AG04450 (cell line): ENCODE measurements at regions not wholly inside any gene's neighbourhood (a gene's known extent, or its start where the extent isn't known, plus 50 kb on each side); places are given as distances from the start of the nearest gene placed in this dataset.

Experiments
- CTCF ChIA-PET: fragments of 300-600, 350-600 bp; formaldehyde crosslinking; extraction: SDS; loops from one replicate; lab custom pipeline; 2022; ENCODE audit warnings: antibody characterized with exemption, inconsistent platforms; lab: Charles Lee
- POLR2A ChIA-PET: fragments of 350-600 bp; formaldehyde crosslinking; extraction: SDS; loops from one replicate; lab custom pipeline; 2021; ENCODE audit warnings: antibody characterized with exemption, inconsistent platforms; lab: Yijun Ruan, JAX
- DNase-seq: peaks from one replicate; pipeline ENCODE4 v3.0.0-alpha.2; 2011; ENCODE audit warnings: low read depth, low spot score
- H3K27ac ChIP-seq: one replicate; pipeline ENCODE4 v1.5.1; 2012; ENCODE audit warnings: low read depth, low read length, control low read depth
- H3K27me3 ChIP-seq: one replicate; pipeline ENCODE4 v1.6.0; 2012; ENCODE audit warnings: low read length; ENCODE audit not compliant: control insufficient read depth, insufficient read depth
- H3K4me3 ChIP-seq: 2 replicates; pipeline ENCODE4 v1.5.1; 2011; ENCODE audit warnings: mild to moderate bottlenecking, low read depth, low read length, control low read depth
- H3K9me3 ChIP-seq: 2 replicates; pipeline ENCODE4 v1.5.1; 2012; ENCODE audit warnings: low read length; ENCODE audit not compliant: control insufficient read depth, insufficient read depth
- TF ChIP-seq, protein P1 (sequence below): IDR thresholded peaks from 2 replicates; pipeline ENCODE4 v1.5.1; 2011; ENCODE audit warnings: low read depth, low read length, control low read depth, inconsistent platforms

DNA sequence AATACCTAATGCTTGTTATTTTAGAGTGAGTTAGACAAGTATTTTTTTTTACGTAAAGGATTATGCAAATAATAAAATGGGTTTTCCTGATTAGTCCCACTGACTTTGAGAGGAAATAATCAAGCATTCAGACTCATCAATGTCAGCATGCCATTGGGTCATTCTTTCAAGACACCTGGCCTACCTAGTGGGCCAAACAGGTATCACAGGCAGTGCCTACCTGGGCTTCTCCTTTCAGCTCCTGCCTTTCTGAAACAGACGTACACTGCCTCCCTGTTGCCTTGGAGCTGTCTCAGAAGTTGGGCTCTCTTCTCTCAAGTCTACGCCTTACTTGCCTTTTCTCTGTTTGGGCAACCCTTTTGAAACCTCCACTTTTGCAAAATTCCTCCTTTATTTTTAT lies 545.6 kb downstream of the SNAPC1 start:
- ChIA-PET CTCF (no interaction called here), POLR2A (no interaction called here)
- no peak for DNase-seq
- H3K27ac ChIP-seq: no peak overlapping the region
- no peaks in the 10 kb centered on the region for H3K9me3 ChIP-seq
- TF ChIP-seq, protein P1, sequence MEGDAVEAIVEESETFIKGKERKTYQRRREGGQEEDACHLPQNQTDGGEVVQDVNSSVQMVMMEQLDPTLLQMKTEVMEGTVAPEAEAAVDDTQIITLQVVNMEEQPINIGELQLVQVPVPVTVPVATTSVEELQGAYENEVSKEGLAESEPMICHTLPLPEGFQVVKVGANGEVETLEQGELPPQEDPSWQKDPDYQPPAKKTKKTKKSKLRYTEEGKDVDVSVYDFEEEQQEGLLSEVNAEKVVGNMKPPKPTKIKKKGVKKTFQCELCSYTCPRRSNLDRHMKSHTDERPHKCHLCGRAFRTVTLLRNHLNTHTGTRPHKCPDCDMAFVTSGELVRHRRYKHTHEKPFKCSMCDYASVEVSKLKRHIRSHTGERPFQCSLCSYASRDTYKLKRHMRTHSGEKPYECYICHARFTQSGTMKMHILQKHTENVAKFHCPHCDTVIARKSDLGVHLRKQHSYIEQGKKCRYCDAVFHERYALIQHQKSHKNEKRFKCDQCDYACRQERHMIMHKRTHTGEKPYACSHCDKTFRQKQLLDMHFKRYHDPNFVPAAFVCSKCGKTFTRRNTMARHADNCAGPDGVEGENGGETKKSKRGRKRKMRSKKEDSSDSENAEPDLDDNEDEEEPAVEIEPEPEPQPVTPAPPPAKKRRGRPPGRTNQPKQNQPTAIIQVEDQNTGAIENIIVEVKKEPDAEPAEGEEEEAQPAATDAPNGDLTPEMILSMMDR: no peak
- H3K27me3 ChIP-seq: no peaks in the 10 kb centered on the region
- no peak overlapping the region for H3K4me3 ChIP-seq

DNA sequence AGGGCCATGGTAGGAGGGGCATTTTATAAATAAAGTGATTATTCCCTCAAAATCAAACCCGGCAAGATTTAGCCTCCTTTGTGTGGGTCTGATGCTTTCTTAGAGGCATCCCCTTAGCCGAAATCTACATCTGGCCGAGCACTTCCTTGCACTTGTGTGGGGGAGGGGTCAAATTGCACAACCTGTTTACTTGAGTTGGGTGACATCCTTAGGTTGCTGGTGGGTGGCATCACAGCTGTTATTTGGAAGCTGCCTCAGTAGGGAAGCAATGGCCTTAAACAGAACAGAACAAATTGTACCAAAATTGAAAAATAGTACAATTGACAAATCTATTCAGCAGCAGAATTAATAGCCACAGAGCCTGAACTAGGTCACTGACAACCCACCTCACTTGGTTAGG lies 546.1 kb downstream of the SNAPC1 start:
- TF ChIP-seq, protein P1: no peak
- no peaks in the 10 kb centered on the region for H3K9me3 ChIP-seq
- no peak overlapping the region for H3K27ac ChIP-seq
- no peaks in the 10 kb centered on the region for H3K27me3 ChIP-seq
- no peak for DNase-seq
- ChIA-PET POLR2A (no interaction called here), CTCF (no interaction called here)
- H3K4me3 ChIP-seq: no peak overlapping the region

DNA sequence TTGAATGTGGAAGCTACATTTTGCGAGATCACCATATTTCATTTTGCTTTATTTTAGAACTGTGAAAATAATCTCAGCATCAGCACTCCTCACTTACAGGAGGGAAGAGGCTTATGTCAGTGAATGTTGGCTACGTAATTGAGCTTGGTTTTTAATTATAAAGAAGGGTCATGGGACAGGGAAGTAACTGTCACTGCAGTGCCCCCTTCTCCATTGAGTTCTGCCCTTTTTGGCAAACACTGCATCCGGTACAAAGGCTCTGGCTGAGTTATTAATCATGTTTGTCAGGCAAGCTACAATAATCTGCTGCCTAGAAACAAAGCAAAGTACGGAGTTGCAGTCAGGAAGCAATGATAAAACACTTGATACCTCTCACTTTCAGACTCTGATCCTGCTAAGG lies 546.7 kb downstream of the SNAPC1 start:
- no peak overlapping the region for H3K4me3 ChIP-seq
- ChIA-PET CTCF (no interaction called here), POLR2A (no interaction called here)
- H3K9me3 ChIP-seq: no peaks in the 10 kb centered on the region
- H3K27ac ChIP-seq: no peak overlapping the region
- H3K27me3 ChIP-seq: no peaks in the 10 kb centered on the region
- TF ChIP-seq, protein P1: no peak
- DNase-seq: no peak

DNA sequence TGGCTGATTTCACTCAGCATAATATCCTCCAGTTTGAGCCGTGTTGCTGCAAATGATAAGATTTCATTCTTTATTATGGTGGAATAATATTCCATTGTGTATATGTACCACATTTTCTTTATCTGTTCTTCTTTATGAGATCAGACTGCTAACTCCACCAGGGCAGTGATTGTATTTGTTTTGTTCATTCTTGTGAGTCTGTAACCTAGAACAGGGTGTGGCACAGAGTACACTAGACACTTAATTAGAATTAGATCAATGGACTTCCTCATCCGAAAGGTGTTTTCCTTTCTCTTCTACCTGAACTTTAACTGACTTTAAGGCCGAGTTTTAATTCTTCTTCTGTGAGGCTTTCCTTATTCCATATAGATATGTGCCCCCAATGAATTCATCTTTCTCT lies 551.0 kb downstream of the SNAPC1 start:
- TF ChIP-seq, protein P1: no peak
- Histone ChIP-seq H3K9me3 (no peaks in the 10 kb centered on the region), H3K27ac (no peak overlapping the region), H3K27me3 (no peaks in the 10 kb centered on the region), H3K4me3 (no peak overlapping the region)
- CTCF ChIA-PET: no interaction called here
- no peak for DNase-seq
- POLR2A ChIA-PET: no interaction called here

DNA sequence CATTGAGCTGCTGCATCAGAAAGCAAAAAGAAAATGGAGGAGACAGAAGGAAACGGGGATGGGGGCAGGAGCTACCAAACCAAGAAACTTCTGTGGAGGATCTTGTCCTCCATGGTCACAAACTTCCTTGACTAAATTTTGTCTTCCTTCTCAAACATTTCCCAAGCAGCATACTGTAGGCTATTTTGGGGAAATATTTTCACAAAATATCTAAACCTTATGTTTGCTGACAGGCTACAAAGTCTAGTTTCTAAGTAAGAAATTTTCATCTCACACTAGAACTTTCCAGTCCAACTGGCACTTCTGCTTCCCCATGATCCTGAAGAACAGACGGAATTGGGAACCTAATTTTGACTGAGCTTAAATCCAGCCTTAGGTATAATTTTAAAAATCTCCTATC lies 552.0 kb downstream of the SNAPC1 start:
- POLR2A ChIA-PET: no interaction called here
- no peak for DNase-seq
- no peak overlapping the region for H3K4me3 ChIP-seq
- no peak overlapping the region for H3K27ac ChIP-seq
- CTCF ChIA-PET: interaction anchor here (0.6 kb wide), 1 partner anchor 63 kb away, joined by 3 read pairs; no protein-coding TSS in a partner anchor
- no peaks in the 10 kb centered on the region for H3K27me3 ChIP-seq
- H3K9me3 ChIP-seq: no peaks in the 10 kb centered on the region
- TF ChIP-seq, protein P1: no peak
